OCI-LY3 (cell line): ENCODE measurements at regions not wholly inside any gene's neighbourhood (a gene's known extent, or its start where the extent isn't known, plus 50 kb on each side); places are given as distances from the start of the nearest gene placed in this dataset.

Experiments used
- EZH2phosphoT487 ChIP-seq: fragments of 200-600 bp; shearing (Covaris generic); IDR thresholded peaks from 2 replicates; pipeline ENCODE4 v1.6.1; 2018; ENCODE audit warnings: antibody characterized with exemption, mixed run types, low read depth
- TF ChIP-seq, protein P1 (sequence below): fragments of 200-600, 300-600 bp; sonication (generic); IDR thresholded peaks from 2 replicates; pipeline ENCODE4 v1.5.1; 2014; ENCODE audit warnings: antibody characterized with exemption, low read length, low read depth

- TF ChIP-seq, protein P1, sequence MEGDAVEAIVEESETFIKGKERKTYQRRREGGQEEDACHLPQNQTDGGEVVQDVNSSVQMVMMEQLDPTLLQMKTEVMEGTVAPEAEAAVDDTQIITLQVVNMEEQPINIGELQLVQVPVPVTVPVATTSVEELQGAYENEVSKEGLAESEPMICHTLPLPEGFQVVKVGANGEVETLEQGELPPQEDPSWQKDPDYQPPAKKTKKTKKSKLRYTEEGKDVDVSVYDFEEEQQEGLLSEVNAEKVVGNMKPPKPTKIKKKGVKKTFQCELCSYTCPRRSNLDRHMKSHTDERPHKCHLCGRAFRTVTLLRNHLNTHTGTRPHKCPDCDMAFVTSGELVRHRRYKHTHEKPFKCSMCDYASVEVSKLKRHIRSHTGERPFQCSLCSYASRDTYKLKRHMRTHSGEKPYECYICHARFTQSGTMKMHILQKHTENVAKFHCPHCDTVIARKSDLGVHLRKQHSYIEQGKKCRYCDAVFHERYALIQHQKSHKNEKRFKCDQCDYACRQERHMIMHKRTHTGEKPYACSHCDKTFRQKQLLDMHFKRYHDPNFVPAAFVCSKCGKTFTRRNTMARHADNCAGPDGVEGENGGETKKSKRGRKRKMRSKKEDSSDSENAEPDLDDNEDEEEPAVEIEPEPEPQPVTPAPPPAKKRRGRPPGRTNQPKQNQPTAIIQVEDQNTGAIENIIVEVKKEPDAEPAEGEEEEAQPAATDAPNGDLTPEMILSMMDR = no peak
- TF ChIP-seq EZH2phosphoT487 = no peak
These were observed 70.6 kb upstream of the SERP2 start for GRCh38 chr13:44302940-44303575.
